ENCODE measurements at regions not wholly inside any gene's neighbourhood (a gene's known extent, or its start where the extent isn't known, plus 50 kb on each side); places are given as distances from the start of the nearest gene placed in this dataset.
"Not testable (repeated sequence)": the region's sequence is repeated elsewhere in the genome, so short reads cannot be mapped to it uniquely, and the experiment has no call there.

- no peak for DNase-seq
Measured at GRCh38 chr20:40037511-40037910, 651.5 kb downstream of the MAFB start.

DNA sequence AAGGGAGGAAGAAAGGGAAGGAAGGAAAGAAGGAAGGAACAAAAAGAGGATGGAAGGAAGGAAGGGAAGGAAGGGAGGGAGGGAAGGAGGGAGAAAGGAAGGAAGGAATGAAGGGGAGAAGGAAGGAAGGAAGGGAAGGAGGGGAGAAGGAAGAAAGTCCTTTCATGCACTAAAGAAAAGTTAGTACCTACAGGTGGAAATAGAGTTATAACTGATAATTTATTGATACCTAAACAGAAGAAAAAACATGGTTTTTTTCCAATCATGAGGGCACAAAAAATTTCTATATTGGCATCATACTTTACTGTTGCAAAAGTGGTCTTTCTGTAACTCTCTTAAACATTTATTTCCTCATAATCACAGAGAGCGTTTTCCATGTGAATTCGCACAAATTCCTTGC lies 659.4 kb downstream of the MAFB start:
- DNase-seq, result no peak

GRCh38 chr20:40019510-40019909 lies 669.5 kb downstream of the MAFB start:
- DNase-seq, result no peak

GRCh38 chr20:40017765-40018164 lies 671.3 kb downstream of the MAFB start:
- no peak for DNase-seq

DNA sequence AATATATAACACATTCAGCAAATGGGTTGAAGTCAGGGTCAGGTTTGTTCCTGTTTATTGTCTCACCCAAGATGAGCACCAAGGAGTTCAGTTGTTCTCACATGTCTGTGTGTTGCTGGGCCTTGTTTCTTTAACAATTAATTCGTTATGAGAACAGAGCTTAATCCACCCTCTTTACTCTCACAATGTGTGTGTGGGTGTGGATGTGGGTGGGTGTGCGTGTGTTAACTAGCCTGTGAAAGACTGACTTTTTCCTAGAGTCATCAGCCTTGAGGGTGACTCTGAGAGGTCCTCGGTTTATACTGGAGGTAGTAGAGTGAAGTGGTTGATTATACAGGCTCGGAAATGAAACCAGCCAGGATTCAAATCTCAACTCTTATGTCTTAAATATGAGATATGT lies 672.1 kb downstream of the MAFB start:
- DNase-seq, result no peak

- no peak for DNase-seq
Measured at GRCh38 chr20:40016392-40016791, 672.6 kb downstream of the MAFB start.

GRCh38 chr20:40012026-40012425 lies 677.0 kb downstream of the MAFB start:
- not testable (repeated sequence) for DNase-seq

- no peak for DNase-seq
Measured at GRCh38 chr20:40010483-40010882, 678.6 kb downstream of the MAFB start.

- no peak for DNase-seq
Measured at GRCh38 chr20:40009542-40009941, 679.5 kb downstream of the MAFB start.

DNA sequence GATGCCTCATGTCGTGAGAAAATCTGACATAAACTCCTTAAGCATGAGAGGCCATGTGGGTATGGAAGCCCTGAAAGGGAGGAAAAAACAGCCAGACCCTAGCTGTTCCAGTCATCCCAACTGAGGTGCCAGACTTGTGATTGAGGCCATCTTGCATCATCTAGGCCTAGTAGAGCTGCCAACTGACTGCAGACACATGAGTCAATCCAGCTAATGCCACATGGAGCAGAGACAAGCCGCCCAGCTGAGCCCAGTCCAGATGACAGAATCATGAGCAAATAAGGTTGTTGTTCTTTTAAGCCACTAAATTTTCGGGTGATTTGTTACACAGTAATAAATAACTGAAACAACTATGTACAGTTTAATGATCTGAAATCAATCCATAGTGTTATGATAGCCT lies 680.9 kb downstream of the MAFB start:
- no peak for DNase-seq

DNA sequence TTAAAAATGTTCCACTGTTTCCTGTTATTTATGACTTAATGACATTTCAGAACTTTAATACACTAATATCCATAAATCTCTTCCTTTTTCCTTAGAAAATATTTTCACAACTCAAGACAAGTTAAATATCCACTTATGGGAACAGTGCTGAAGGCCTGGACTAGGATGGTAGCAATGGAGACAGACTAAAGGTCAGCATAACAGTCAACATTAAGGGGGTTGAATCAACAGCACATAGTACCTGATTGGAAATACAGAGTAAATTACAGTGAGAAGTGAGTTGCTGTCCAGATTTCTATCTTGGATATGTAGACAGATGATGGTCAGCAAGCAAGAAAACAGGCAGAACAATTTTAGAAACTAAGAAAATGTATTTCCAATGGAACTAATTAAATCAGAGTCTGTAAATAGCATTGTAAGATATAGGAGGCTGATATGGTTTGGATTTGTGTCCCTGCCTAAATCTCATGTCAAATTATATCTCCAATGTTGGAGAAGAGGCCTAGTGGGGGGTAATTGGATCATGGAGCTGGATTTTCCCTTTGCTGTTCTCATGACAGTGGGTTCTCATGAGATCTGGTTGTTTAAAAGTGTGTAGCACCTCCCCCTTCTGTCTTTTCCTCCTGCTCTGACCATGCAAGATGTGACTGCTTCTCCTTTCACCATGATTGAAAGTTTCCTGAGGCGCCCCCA lies 682.7 kb downstream of the MAFB start:
- DNase-seq, result no peak

DNA sequence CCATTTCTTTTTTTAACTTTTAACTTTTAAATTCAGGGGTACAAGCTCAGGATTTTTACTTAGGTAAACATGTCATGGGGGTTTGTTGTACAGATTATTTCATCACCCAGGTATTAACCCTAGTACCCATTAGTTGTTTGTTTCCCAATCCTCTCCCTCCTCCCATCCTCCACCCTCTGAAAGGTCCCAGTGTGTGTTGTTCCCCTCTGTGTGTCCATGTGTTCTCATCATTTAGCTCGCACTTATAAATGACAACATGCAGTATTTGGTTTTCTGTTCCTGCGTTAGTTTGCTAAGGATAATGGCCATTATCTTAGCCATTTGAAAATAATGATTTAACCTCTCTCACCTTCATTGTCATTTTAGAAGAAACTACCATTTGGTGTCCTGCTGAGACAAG lies 684.9 kb downstream of the MAFB start:
- not testable (repeated sequence) for DNase-seq

- no peak for DNase-seq
Measured at GRCh38 chr20:39993742-39994141, 695.3 kb downstream of the MAFB start.

- DNase-seq, result no peak
Measured at GRCh38 chr20:39990692-39991091, 698.3 kb downstream of the MAFB start.

- DNase-seq, result no peak
Measured at GRCh38 chr20:39988991-39989390, 700.0 kb downstream of the MAFB start.

- no peak for DNase-seq
Measured at GRCh38 chr20:39986173-39986904, 702.7 kb downstream of the MAFB start.

DNA sequence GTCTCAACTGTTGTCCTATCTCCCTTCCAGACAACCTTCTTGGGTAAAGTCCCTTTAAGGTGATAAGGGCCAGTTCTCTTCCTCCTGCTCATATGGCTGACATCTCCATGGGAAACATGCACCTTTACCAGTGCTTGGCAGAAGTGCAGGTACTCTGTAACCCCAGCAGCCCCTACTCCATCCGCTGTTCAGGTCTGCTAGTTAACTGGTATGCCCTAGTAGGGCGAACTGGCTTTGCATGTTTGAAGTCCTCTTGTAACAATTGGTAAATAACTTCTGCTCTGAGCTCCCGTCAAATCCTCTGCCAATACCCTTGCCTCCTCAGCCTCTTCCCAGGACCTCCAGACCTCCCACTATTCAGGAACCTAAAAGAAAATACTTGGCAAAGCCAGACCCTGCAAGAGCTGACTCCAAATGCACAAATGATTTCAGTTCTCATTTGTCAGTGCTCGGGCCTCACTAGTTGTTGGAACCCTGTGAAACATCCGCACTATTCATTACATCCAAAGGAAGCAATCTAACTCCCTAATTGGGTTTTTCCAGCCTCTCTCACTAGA lies 703.7 kb downstream of the MAFB start:
- no peak for DNase-seq

DNA sequence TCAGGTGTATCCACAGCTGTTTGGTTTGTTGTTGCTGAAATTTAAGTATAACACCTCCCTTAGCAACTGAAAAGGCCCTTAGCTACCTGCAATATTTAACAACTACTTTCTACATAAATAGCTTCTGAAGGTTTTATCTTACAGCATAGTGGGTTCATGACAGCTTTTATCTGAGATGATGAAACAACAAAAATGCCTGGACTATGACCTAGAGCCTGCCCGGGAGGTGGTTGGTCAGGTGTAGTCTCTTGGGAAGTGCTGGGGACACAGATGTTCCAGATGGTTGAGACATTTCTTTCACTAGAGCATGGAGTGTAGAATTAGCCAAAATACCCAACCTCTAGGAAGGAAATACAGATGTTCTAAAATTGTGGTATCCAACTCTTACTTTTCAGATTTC lies 705.4 kb downstream of the MAFB start:
- DNase-seq, result no peak

GRCh38 chr20:39983183-39983582 lies 705.9 kb downstream of the MAFB start:
- no peak for DNase-seq

GRCh38 chr20:39974966-39975501 lies 714.0 kb downstream of the MAFB start:
- no peak for DNase-seq

- no peak for DNase-seq
Measured at GRCh38 chr20:39968495-39968894, 720.5 kb downstream of the MAFB start.

DNA sequence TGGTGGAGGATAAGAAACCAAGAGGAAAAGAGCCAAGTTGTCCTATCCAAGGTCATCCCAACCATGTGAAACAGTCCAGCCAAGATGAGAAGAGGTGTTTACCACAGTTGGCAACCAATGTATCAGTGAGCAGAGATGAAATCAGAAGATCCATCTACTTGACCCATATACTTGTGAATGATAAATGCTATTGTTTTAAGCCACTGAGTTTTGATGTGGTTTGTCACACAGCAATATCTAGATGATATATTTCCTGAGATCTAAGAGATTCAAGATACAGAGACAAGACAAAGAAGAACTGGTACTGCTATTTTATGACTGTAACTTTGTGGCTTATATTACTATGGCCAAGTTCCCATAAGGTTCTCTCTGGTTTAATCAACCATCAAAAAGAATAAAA lies 721.2 kb downstream of the MAFB start:
- no peak for DNase-seq

DNA sequence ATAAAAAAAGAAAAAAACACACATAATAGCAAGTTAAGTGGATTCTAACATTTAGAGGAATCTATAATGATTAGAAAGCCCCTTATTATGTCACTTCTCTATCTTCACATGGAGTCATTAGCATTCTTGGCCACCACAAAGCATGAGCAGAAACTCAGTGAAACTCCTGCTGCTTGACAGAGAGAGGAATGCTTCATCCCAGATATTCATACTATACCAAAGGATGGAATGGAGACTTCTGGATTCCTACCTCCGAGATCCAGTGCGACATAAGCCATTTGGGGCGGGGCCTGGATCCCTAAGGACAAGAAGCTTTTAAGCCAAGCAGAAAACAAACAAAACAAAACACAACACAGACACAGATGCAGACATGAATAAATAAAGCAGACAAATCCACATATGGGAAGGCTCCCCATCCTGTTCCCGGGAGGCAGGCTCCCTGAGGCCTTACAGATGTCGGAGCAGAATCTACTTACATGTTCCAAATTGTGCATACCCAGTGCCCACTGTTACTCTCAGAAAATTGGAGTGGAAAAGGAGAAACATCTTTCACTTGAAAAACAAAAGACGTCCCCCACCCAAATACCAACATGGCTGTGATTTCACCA lies 727.3 kb downstream of the MAFB start:
- DNase-seq, result no peak
